OCI-LY1 (cell line): ENCODE measurements at regions not wholly inside any gene's neighbourhood (a gene's known extent, or its start where the extent isn't known, plus 50 kb on each side); places are given as distances from the start of the nearest gene placed in this dataset.

Experiments used
- H2AFZ ChIP-seq: fragments of 200-600 bp; sonication (generic), shearing (Covaris generic); 2 replicates; pipeline ENCODE4 v1.6.0; 2014; ENCODE audit warnings: antibody characterized with exemption, mild to moderate bottlenecking, low read length
- H3F3A ChIP-seq: fragments of 200-600 bp; sonication (generic), shearing (Covaris generic); 2 replicates; pipeline ENCODE4 v1.6.0; 2014; ENCODE audit warnings: mild to moderate bottlenecking, antibody characterized with exemption, low read length, moderate library complexity; ENCODE audit not compliant: insufficient read depth
- H3K27ac ChIP-seq: fragments of 200-600 bp; sonication (generic); 2 replicates; pipeline ENCODE4 v1.5.1; 2014; ENCODE audit warnings: low read length, mixed run types, mild to moderate bottlenecking, low read depth; ENCODE audit not compliant: poor library complexity, severe bottlenecking
- H3K27me3 ChIP-seq: fragments of 200-600 bp; sonication (generic); 2 replicates; pipeline ENCODE4 v1.6.0; 2014; ENCODE audit warnings: antibody characterized with exemption, mild to moderate bottlenecking, low read length, moderate library complexity; ENCODE audit not compliant: insufficient read depth
- H3K36me3 ChIP-seq: fragments of 200-600 bp; sonication (generic); 2 replicates; pipeline ENCODE4 v1.6.1; 2014; ENCODE audit warnings: mild to moderate bottlenecking, antibody characterized with exemption, low read length, moderate library complexity, mixed read lengths; ENCODE audit not compliant: insufficient read depth
- H3K4me1 ChIP-seq: fragments of 200-600 bp; sonication (generic); 2 replicates; pipeline ENCODE4 v1.5.1; 2014; ENCODE audit warnings: mild to moderate bottlenecking, low read length, moderate library complexity; ENCODE audit not compliant: insufficient read depth, severe bottlenecking
- H3K4me2 ChIP-seq: fragments of 200-600 bp; sonication (generic), shearing (Covaris generic); 2 replicates; pipeline ENCODE4 v1.6.1; 2014; ENCODE audit warnings: low read length
- H3K4me3 ChIP-seq: fragments of 200-600 bp; sonication (generic); 2 replicates; pipeline ENCODE4 v1.5.1; 2014; ENCODE audit warnings: low read length, low read depth, mild to moderate bottlenecking, mixed read lengths; ENCODE audit not compliant: poor library complexity, severe bottlenecking
- H3K79me2 ChIP-seq: fragments of 200-600 bp; shearing (Covaris generic); 2 replicates; pipeline ENCODE4 v1.6.1; 2016; ENCODE audit warnings: mixed run types, low read length, mixed read lengths; ENCODE audit not compliant: insufficient read depth
- H3K9ac ChIP-seq: fragments of 200-600 bp; sonication (generic), shearing (Covaris generic); 2 replicates; pipeline ENCODE4 v1.6.1; 2014; ENCODE audit warnings: mild to moderate bottlenecking, low read length, mixed read lengths
- H3K9me2 ChIP-seq: fragments of 200-600 bp; sonication (generic), shearing (Covaris generic); 2 replicates; pipeline ENCODE4 v1.6.1; 2014; ENCODE audit warnings: low read depth, mild to moderate bottlenecking, low read length, mixed read lengths
- H3K9me3 ChIP-seq: fragments of 200-600 bp; shearing (Covaris generic); 2 replicates; pipeline ENCODE4 v1.6.1; 2014; ENCODE audit warnings: low read length, mixed read lengths
- H4K20me1 ChIP-seq: fragments of 200-600 bp; sonication (generic), shearing (Covaris generic); 2 replicates; pipeline ENCODE4 v1.6.0; 2016; ENCODE audit warnings: mild to moderate bottlenecking, low read length; ENCODE audit not compliant: insufficient read depth
- CTCF ChIP-seq: fragments of 200-600 bp; sonication (generic), shearing (Covaris generic); IDR thresholded peaks from 2 replicates; pipeline ENCODE4 v1.5.1; 2017; ENCODE audit warnings: mild to moderate bottlenecking, antibody characterized with exemption, low read length, moderate library complexity, mixed read lengths
- EZH2 ChIP-seq: fragments of 200-600 bp; sonication (generic), shearing (Covaris generic); IDR thresholded peaks from 2 replicates; pipeline ENCODE4 v1.8.0; 2017; ENCODE audit warnings: borderline replicate concordance, mixed run types, mild to moderate bottlenecking, antibody characterized with exemption, low read length, moderate library complexity, mixed read lengths

GRCh38 chr20:34175879-34176278 is 63.8 kb upstream of the EIF2S2 start:
- H3K9me3 ChIP-seq, result no peaks in the 10 kb centered on the region
- peaks cover 13% of the 10 kb centered on the region; the same call in 1 of the 2 replicates for H3K27me3 ChIP-seq
- no peak overlapping the region for H3K4me2 ChIP-seq
- H3K27ac ChIP-seq, result no peak overlapping the region
- no peaks in the 10 kb centered on the region for H3K4me1 ChIP-seq
- no peaks in the 10 kb centered on the region for H3K79me2 ChIP-seq
- H2AFZ ChIP-seq, result no peak overlapping the region
- TF ChIP-seq CTCF, result no peak
- no peak for TF ChIP-seq EZH2
- no peak overlapping the region for H3K9ac ChIP-seq
- H3F3A ChIP-seq, result no peaks in the 10 kb centered on the region
- H4K20me1 ChIP-seq, result no peaks in the 10 kb centered on the region
- no peak overlapping the region for H3K4me3 ChIP-seq
- H3K9me2 ChIP-seq, result no peaks in the 10 kb centered on the region
- H3K36me3 ChIP-seq, result no peaks in the 10 kb centered on the region

GRCh38 chr20:34177052-34177451 is 64.2 kb upstream of the ASIP start:
- H3K9me2 ChIP-seq, result no peaks in the 10 kb centered on the region
- no peak overlapping the region for H3K4me3 ChIP-seq
- H3K4me2 ChIP-seq, result no peak overlapping the region
- H3K9ac ChIP-seq, result no peak overlapping the region
- H3K36me3 ChIP-seq, result no peaks in the 10 kb centered on the region
- no peaks in the 10 kb centered on the region for H3K79me2 ChIP-seq
- H3K9me3 ChIP-seq, result no peaks in the 10 kb centered on the region
- no peaks in the 10 kb centered on the region for H3K4me1 ChIP-seq
- H2AFZ ChIP-seq, result no peak overlapping the region
- H3F3A ChIP-seq, result no peaks in the 10 kb centered on the region
- H3K27ac ChIP-seq, result no peak overlapping the region
- no peak for TF ChIP-seq EZH2
- no peak for TF ChIP-seq CTCF
- H3K27me3 ChIP-seq, result peaks cover 13% of the 10 kb centered on the region; the same call in 1 of the 2 replicates
- H4K20me1 ChIP-seq, result no peaks in the 10 kb centered on the region

- Histone ChIP-seq H4K20me1 (no peaks in the 10 kb centered on the region), H3K79me2 (no peaks in the 10 kb centered on the region), H3K9me2 (no peaks in the 10 kb centered on the region), H3K27ac (no peak overlapping the region), H3K9ac (no peak overlapping the region), H3K4me1 (no peaks in the 10 kb centered on the region), H3K27me3 (peaks cover 11% of the 10 kb centered on the region; the same call in 1 of the 2 replicates), H3K4me2 (no peak overlapping the region), H3K9me3 (no peaks in the 10 kb centered on the region), H3K36me3 (no peaks in the 10 kb centered on the region), H3K4me3 (no peak overlapping the region), H2AFZ (no peak overlapping the region), H3F3A (no peaks in the 10 kb centered on the region)
- TF ChIP-seq CTCF (no peak), EZH2 (no peak)
Measured at GRCh38 chr20:34179637-34180360, 61.4 kb upstream of the ASIP start.
